SU-DHL-6 (cell line): ENCODE measurements at regions not wholly inside any gene's neighbourhood (a gene's known extent, or its start where the extent isn't known, plus 50 kb on each side); places are given as distances from the start of the nearest gene placed in this dataset.

ENCODE experiments used
- EZH2phosphoT487 ChIP-seq: fragments of 200-600 bp; sonication (generic), shearing (Covaris generic); conservative IDR thresholded peaks from 2 replicates; pipeline ENCODE4 v1.6.1; 2018; ENCODE audit warnings: mild to moderate bottlenecking, antibody characterized with exemption, low read length, moderate library complexity, mixed read lengths
- TF ChIP-seq, protein P1 (sequence below): fragments of 200-600 bp; sonication (generic); IDR thresholded peaks from one replicate; pipeline ENCODE4 v1.5.1; 2017; ENCODE audit warnings: antibody characterized with exemption, mild to moderate bottlenecking, low read length, moderate library complexity; ENCODE audit not compliant: insufficient read depth, poor library complexity, severe bottlenecking

- TF ChIP-seq, protein P1, sequence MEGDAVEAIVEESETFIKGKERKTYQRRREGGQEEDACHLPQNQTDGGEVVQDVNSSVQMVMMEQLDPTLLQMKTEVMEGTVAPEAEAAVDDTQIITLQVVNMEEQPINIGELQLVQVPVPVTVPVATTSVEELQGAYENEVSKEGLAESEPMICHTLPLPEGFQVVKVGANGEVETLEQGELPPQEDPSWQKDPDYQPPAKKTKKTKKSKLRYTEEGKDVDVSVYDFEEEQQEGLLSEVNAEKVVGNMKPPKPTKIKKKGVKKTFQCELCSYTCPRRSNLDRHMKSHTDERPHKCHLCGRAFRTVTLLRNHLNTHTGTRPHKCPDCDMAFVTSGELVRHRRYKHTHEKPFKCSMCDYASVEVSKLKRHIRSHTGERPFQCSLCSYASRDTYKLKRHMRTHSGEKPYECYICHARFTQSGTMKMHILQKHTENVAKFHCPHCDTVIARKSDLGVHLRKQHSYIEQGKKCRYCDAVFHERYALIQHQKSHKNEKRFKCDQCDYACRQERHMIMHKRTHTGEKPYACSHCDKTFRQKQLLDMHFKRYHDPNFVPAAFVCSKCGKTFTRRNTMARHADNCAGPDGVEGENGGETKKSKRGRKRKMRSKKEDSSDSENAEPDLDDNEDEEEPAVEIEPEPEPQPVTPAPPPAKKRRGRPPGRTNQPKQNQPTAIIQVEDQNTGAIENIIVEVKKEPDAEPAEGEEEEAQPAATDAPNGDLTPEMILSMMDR = no peak
- TF ChIP-seq EZH2phosphoT487 = no peak
Observed at GRCh38 chr9:19935422-19935821, 146.6 kb upstream of the SLC24A2 start.
